Mammary epithelial cell (primary cell): ENCODE measurements at regions not wholly inside any gene's neighbourhood (a gene's known extent, or its start where the extent isn't known, plus 50 kb on each side); places are given as distances from the start of the nearest gene placed in this dataset.

Source experiments
- EZH2 ChIP-seq: IDR thresholded peaks from 2 replicates; pipeline ENCODE4 v1.6.1; 2012; ENCODE audit warnings: low read length, inconsistent platforms, borderline replicate concordance
- TF ChIP-seq, protein P1 (sequence below), 2 donors: IDR thresholded peaks in 1 of 2; conservative IDR thresholded peaks in 1 of 2; 2 replicates each; pipeline ENCODE4 v1.5.1; 2011 to 2012; ENCODE audit warnings: inconsistent platforms in 2 of 2, low read length in 2 of 2, mild to moderate bottlenecking in 2 of 2, control low read depth in 1 of 2, low read depth in 1 of 2; ENCODE audit not compliant: insufficient read depth in 1 of 2; ENCODE audit errors: extremely low read depth in 1 of 2

DNA sequence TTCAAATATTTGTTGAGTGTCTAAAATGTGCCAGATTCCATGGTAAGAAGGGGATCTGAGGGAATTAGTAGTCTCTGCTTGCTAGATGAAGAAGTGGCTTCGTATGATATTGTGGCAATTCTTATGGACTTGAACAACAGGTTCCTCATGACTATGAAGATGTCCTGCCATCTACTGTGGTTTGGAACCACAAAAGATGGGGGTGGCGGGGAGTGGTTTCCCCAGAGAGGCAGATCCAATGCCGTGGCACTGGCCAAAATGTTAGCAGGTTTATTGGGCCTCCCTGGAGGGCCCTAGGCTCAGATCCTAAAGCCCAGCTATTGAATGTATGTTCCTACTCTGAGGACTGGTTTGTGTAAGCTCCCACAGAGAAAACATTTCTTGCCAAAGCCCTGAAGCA, 120.8 kb downstream of the RGS2 start:
- TF ChIP-seq, protein P1, sequence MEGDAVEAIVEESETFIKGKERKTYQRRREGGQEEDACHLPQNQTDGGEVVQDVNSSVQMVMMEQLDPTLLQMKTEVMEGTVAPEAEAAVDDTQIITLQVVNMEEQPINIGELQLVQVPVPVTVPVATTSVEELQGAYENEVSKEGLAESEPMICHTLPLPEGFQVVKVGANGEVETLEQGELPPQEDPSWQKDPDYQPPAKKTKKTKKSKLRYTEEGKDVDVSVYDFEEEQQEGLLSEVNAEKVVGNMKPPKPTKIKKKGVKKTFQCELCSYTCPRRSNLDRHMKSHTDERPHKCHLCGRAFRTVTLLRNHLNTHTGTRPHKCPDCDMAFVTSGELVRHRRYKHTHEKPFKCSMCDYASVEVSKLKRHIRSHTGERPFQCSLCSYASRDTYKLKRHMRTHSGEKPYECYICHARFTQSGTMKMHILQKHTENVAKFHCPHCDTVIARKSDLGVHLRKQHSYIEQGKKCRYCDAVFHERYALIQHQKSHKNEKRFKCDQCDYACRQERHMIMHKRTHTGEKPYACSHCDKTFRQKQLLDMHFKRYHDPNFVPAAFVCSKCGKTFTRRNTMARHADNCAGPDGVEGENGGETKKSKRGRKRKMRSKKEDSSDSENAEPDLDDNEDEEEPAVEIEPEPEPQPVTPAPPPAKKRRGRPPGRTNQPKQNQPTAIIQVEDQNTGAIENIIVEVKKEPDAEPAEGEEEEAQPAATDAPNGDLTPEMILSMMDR (conservative IDR thresholded peaks at IDR 0.05 in 1 of 2, IDR thresholded peaks at IDR 0.05 in 1 of 2; ENCODE audit: extremely low read depth in 1 of 2, insufficient read depth in 1 of 2, low read depth in 1 of 2, low read length in 2 of 2): no peak
- no peak for TF ChIP-seq EZH2
